ENCODE measurements at regions not wholly inside any gene's neighbourhood (a gene's known extent, or its start where the extent isn't known, plus 50 kb on each side); places are given as distances from the start of the nearest gene placed in this dataset.

GRCh38 chr4:54793856-54794422, 136.2 kb downstream of the KIT start:
- DNase-seq, result no peak
- Mint-ChIP-seq H3K4me3 (ENCODE audit: unreplicated experiment) (no peak overlapping the region), H3K4me1 (ENCODE audit: low read depth, unreplicated experiment) (no peaks in the 10 kb centered on the region), H3K27ac (ENCODE audit: unreplicated experiment) (no peak overlapping the region), H3K36me3 (ENCODE audit: unreplicated experiment) (no peaks in the 10 kb centered on the region), H3K27me3 (ENCODE audit: unreplicated experiment) (peaks cover 2% of the 10 kb centered on the region), H3K9me3 (ENCODE audit: unreplicated experiment) (no peaks in the 10 kb centered on the region)
- TF ChIP-seq, protein P1, sequence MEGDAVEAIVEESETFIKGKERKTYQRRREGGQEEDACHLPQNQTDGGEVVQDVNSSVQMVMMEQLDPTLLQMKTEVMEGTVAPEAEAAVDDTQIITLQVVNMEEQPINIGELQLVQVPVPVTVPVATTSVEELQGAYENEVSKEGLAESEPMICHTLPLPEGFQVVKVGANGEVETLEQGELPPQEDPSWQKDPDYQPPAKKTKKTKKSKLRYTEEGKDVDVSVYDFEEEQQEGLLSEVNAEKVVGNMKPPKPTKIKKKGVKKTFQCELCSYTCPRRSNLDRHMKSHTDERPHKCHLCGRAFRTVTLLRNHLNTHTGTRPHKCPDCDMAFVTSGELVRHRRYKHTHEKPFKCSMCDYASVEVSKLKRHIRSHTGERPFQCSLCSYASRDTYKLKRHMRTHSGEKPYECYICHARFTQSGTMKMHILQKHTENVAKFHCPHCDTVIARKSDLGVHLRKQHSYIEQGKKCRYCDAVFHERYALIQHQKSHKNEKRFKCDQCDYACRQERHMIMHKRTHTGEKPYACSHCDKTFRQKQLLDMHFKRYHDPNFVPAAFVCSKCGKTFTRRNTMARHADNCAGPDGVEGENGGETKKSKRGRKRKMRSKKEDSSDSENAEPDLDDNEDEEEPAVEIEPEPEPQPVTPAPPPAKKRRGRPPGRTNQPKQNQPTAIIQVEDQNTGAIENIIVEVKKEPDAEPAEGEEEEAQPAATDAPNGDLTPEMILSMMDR (IDR thresholded peaks at IDR 0.05; ENCODE audit: partially characterized antibody, unreplicated experiment), result no peak

Measured in glutamatergic neuron (in vitro differentiated cells).